Choroid plexus epithelial cell (primary cell): ENCODE measurements at regions not wholly inside any gene's neighbourhood (a gene's known extent, or its start where the extent isn't known, plus 50 kb on each side); places are given as distances from the start of the nearest gene placed in this dataset.
"Not testable (repeated sequence)": the region's sequence is repeated elsewhere in the genome, so short reads cannot be mapped to it uniquely, and the experiment has no call there.

Experiments
- DNase-seq: peaks from one replicate; pipeline ENCODE4 v3.0.0-alpha.2; 2010; ENCODE audit warnings: low read depth
- H3K4me3 ChIP-seq: 2 replicates; pipeline ENCODE4 v1.5.1; 2011; ENCODE audit warnings: low read depth, mild to moderate bottlenecking, control low read depth, low read length, moderate library complexity
- CTCF ChIP-seq: conservative IDR thresholded peaks from 2 replicates; pipeline ENCODE4 v1.5.1; 2011; ENCODE audit warnings: low read depth, mild to moderate bottlenecking, control low read depth, inconsistent platforms, low read length, moderate library complexity

- peak; percentile 7 for DNase-seq
- TF ChIP-seq CTCF, result no peak
- H3K4me3 ChIP-seq, result no peak overlapping the region
Measured at GRCh38 chr4:59537246-59537886, 1662.8 kb upstream of the ADGRL3 start.

- no peak for TF ChIP-seq CTCF
- DNase-seq, result no peak
- no peak overlapping the region for H3K4me3 ChIP-seq
Measured at GRCh38 chr4:59539401-59539800, 1660.7 kb upstream of the ADGRL3 start.

- no peak for DNase-seq
- no peak overlapping the region for H3K4me3 ChIP-seq
- no peak for TF ChIP-seq CTCF
Measured at GRCh38 chr4:59540311-59540710, 1659.8 kb upstream of the ADGRL3 start.

- peak overlapping the region; percentile 35 for H3K4me3 ChIP-seq
- DNase-seq, result peak; percentile 27
- no peak for TF ChIP-seq CTCF
Measured at GRCh38 chr4:59553063-59553720, 1646.9 kb upstream of the ADGRL3 start.

- TF ChIP-seq CTCF, result no peak
- DNase-seq, result peak; percentile 74
- H3K4me3 ChIP-seq, result peak overlapping the region; percentile 35
Measured at GRCh38 chr4:59553721-59554091, 1646.4 kb upstream of the ADGRL3 start.

- not testable (repeated sequence) for DNase-seq
Measured at GRCh38 chr4:59556191-59556590, 1643.9 kb upstream of the ADGRL3 start.

GRCh38 chr4:59560141-59560648 is 1639.9 kb upstream of the ADGRL3 start:
- H3K4me3 ChIP-seq, DNase-seq: not testable (repeated sequence)

More at GRCh38 chr4:59556191-59556590, 1643.9 kb upstream of the ADGRL3 start:
- H3K4me3 ChIP-seq, result not testable (repeated sequence)

GRCh38 chr4:59565836-59566235 is 1634.3 kb upstream of the ADGRL3 start:
- no peak overlapping the region for H3K4me3 ChIP-seq
- no peak for DNase-seq
- no peak for TF ChIP-seq CTCF
